ENCODE measurements at regions not wholly inside any gene's neighbourhood (a gene's known extent, or its start where the extent isn't known, plus 50 kb on each side); places are given as distances from the start of the nearest gene placed in this dataset.

DNA sequence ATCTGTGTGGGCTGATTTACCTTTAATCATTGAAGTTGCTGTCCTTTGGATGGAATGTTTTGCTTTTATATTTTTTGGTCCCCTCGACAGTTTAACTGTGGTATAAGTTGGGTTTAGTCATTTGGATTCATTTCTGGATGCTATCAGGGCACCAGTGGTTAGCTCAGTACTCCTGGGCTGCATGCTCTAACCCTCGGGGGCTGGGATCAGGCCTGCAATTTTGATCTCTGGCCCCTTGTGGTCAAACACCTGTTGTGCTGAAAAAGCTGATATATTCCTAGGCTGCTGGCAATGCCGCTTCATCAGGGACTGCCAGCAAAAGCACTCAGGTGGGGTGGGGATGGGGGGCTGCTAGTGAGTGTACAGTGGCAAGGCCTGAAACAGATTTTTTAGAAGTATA is 440.4 kb upstream of the RIOK2 start:
- TF ChIP-seq, protein P1, sequence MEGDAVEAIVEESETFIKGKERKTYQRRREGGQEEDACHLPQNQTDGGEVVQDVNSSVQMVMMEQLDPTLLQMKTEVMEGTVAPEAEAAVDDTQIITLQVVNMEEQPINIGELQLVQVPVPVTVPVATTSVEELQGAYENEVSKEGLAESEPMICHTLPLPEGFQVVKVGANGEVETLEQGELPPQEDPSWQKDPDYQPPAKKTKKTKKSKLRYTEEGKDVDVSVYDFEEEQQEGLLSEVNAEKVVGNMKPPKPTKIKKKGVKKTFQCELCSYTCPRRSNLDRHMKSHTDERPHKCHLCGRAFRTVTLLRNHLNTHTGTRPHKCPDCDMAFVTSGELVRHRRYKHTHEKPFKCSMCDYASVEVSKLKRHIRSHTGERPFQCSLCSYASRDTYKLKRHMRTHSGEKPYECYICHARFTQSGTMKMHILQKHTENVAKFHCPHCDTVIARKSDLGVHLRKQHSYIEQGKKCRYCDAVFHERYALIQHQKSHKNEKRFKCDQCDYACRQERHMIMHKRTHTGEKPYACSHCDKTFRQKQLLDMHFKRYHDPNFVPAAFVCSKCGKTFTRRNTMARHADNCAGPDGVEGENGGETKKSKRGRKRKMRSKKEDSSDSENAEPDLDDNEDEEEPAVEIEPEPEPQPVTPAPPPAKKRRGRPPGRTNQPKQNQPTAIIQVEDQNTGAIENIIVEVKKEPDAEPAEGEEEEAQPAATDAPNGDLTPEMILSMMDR (IDR thresholded peaks at IDR 0.05): no peak
- TF ChIP-seq, protein P2, sequence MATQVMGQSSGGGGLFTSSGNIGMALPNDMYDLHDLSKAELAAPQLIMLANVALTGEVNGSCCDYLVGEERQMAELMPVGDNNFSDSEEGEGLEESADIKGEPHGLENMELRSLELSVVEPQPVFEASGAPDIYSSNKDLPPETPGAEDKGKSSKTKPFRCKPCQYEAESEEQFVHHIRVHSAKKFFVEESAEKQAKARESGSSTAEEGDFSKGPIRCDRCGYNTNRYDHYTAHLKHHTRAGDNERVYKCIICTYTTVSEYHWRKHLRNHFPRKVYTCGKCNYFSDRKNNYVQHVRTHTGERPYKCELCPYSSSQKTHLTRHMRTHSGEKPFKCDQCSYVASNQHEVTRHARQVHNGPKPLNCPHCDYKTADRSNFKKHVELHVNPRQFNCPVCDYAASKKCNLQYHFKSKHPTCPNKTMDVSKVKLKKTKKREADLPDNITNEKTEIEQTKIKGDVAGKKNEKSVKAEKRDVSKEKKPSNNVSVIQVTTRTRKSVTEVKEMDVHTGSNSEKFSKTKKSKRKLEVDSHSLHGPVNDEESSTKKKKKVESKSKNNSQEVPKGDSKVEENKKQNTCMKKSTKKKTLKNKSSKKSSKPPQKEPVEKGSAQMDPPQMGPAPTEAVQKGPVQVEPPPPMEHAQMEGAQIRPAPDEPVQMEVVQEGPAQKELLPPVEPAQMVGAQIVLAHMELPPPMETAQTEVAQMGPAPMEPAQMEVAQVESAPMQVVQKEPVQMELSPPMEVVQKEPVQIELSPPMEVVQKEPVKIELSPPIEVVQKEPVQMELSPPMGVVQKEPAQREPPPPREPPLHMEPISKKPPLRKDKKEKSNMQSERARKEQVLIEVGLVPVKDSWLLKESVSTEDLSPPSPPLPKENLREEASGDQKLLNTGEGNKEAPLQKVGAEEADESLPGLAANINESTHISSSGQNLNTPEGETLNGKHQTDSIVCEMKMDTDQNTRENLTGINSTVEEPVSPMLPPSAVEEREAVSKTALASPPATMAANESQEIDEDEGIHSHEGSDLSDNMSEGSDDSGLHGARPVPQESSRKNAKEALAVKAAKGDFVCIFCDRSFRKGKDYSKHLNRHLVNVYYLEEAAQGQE (IDR thresholded peaks at IDR 0.05; ENCODE audit: insufficient read depth in 1 of 2, low read depth in 2 of 2, low read length in 1 of 2): no peak
